NT2/D1 (cell line): ENCODE measurements at regions not wholly inside any gene's neighbourhood (a gene's known extent, or its start where the extent isn't known, plus 50 kb on each side); places are given as distances from the start of the nearest gene placed in this dataset.

Experiments used
- SUZ12 ChIP-seq: IDR thresholded peaks from 2 replicates; pipeline ENCODE4 v1.6.1; 2011; ENCODE audit not compliant: insufficient read length, insufficient read depth; ENCODE audit errors: extremely low read depth
- YY1 ChIP-seq: IDR thresholded peaks from 2 replicates; pipeline ENCODE4 v1.6.1; 2011; ENCODE audit not compliant: insufficient read length, insufficient read depth
- ZNF274 ChIP-seq: IDR thresholded peaks from 2 replicates; pipeline ENCODE4 v1.6.1; 2011; ENCODE audit warnings: mild to moderate bottlenecking, low read depth, low read length

DNA sequence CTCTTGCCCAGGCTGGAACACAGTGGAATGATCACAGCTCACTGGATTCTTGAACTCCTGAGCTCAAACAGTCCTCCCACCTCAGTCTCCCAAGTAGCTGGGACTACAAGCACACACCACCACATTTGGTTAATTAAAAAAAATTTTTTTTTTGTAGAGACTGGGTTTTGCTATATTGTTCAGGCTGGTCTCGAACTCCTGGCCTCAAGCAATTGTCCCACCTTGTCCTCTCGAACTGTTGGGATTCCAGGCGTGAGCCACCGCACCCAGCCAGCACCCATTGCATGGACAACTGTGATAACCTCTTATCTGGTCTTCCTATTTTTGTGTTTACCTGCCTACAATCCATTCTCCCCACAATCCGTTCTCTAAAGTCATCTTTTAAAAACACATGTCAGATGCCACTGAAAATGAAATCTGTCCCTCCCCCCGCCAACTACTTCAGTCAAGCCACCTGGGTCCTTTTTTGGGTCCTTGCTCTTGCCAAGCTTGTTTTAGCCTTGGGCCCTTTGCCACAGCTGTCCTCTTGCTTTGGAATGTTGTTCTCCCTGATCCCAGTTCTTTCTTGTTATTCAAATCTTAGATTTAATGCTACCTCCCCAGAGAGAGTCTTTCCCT is 250.5 kb downstream of the PIK3R1 start:
- TF ChIP-seq YY1: no peak
- no peak for TF ChIP-seq ZNF274
- TF ChIP-seq SUZ12: no peak
